Peyer's patch (tissue), 4 donors: ENCODE measurements at regions not wholly inside any gene's neighbourhood (a gene's known extent, or its start where the extent isn't known, plus 50 kb on each side); places are given as distances from the start of the nearest gene placed in this dataset.

Source experiments
- POLR2A ChIP-seq, 2 donors: fragments of 450-650 bp; IDR thresholded peaks; one replicate each; pipeline ENCODE4 v1.5.1; 2017; ENCODE audit warnings: antibody characterized with exemption in 2 of 2, mild to moderate bottlenecking in 2 of 2, moderate library complexity in 2 of 2
- TF ChIP-seq, protein P1 (sequence below), 6 experiments: fragments of 450-650 bp in 4 of 6; fragments of 200-600 bp in 2 of 6; sonication (generic) in 1 of 6; IDR thresholded peaks; one replicate each; pipeline ENCODE4 v1.5.1; 2017 to 2019; ENCODE audit warnings: antibody characterized with exemption in 6 of 6, mild to moderate bottlenecking in 3 of 6, moderate library complexity in 1 of 6

DNA sequence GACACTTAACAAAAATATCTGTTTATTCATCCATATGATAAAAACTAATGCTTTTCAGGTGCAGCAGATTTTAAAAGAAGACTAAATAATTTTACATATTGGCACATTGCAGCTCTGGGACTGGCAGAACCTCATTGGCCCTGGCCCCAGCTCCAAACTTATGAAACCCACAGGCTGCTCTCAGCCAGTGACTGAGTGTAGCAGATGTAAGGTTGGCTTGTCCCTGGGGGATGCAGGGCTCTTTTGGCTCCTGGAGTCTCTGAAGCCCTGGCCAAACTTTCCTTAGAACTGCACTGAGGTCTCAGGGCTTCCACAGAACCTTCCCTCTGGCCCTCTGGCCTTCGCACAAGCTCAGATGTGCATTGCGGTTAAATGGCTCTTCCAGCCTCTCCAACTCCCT, 725.0 kb upstream of the SOX11 start:
- TF ChIP-seq, protein P1, sequence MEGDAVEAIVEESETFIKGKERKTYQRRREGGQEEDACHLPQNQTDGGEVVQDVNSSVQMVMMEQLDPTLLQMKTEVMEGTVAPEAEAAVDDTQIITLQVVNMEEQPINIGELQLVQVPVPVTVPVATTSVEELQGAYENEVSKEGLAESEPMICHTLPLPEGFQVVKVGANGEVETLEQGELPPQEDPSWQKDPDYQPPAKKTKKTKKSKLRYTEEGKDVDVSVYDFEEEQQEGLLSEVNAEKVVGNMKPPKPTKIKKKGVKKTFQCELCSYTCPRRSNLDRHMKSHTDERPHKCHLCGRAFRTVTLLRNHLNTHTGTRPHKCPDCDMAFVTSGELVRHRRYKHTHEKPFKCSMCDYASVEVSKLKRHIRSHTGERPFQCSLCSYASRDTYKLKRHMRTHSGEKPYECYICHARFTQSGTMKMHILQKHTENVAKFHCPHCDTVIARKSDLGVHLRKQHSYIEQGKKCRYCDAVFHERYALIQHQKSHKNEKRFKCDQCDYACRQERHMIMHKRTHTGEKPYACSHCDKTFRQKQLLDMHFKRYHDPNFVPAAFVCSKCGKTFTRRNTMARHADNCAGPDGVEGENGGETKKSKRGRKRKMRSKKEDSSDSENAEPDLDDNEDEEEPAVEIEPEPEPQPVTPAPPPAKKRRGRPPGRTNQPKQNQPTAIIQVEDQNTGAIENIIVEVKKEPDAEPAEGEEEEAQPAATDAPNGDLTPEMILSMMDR (IDR thresholded peaks at IDR 0.05), result no peak
- TF ChIP-seq POLR2A (IDR thresholded peaks at IDR 0.05), result no peak
